Tibial nerve (tissue), 4 donors: ENCODE measurements at regions not wholly inside any gene's neighbourhood (a gene's known extent, or its start where the extent isn't known, plus 50 kb on each side); places are given as distances from the start of the nearest gene placed in this dataset.

Source experiments
- DNase-seq, 2 donors: peaks; one replicate each; pipeline ENCODE4 v3.0.0-alpha.2; 2019; ENCODE audit warnings: low spot score in 2 of 2
- H3K27ac ChIP-seq, 4 donors: fragments of 200-600 bp; sonication (generic) in 3 of 4; one replicate each; pipeline ENCODE4 v1.5.1; 2017 to 2019; ENCODE audit warnings: mild to moderate bottlenecking in 1 of 4
- H3K27me3 ChIP-seq, 2 donors: fragments of 200-600 bp; sonication (generic) in 1 of 2; one replicate each; pipeline versions ENCODE4 v1.5.1 to v1.6.0; 2017 to 2019
- H3K36me3 ChIP-seq, 3 donors: fragments of 200-600 bp; sonication (generic); one replicate each; pipeline ENCODE4 v1.5.1; 2018 to 2019
- H3K4me1 ChIP-seq, 4 donors: fragments of 200-600 bp; sonication (generic) in 3 of 4; one replicate each; pipeline ENCODE4 v1.5.1; 2017 to 2019
- H3K4me3 ChIP-seq, 4 donors: fragments of 200-600 bp; sonication (generic) in 3 of 4; one replicate each; pipeline ENCODE4 v1.5.1; 2017 to 2019; ENCODE audit warnings: mild to moderate bottlenecking in 1 of 4, moderate library complexity in 1 of 4
- H3K9me3 ChIP-seq, 4 donors: fragments of 200-600 bp; sonication (generic) in 3 of 4; one replicate each; pipeline ENCODE4 v1.5.1; 2017 to 2019
- CTCF ChIP-seq, 5 experiments: fragments of 200-600 bp in 3 of 5; fragments of 450-650 bp in 2 of 5; sonication (generic) in 3 of 5; IDR thresholded peaks; one replicate each; pipeline ENCODE4 v1.5.1; 2016 to 2019; ENCODE audit warnings: antibody characterized with exemption in 5 of 5, mild to moderate bottlenecking in 3 of 5, moderate library complexity in 2 of 5
- EP300 ChIP-seq, 2 donors: sonication (generic); formaldehyde crosslinking; IDR thresholded peaks; one replicate each; pipeline ENCODE4 v1.6.1; 2017; ENCODE audit warnings: antibody characterized with exemption in 2 of 2, mild to moderate bottlenecking in 1 of 2
- POLR2A ChIP-seq, 2 donors: fragments of 450-650 bp; IDR thresholded peaks; one replicate each; pipeline ENCODE4 v1.6.1; 2017; ENCODE audit warnings: antibody characterized with exemption in 2 of 2, mild to moderate bottlenecking in 2 of 2, moderate library complexity in 2 of 2
- WGBS, 2 donors: methylation state at CpG; one replicate each; pipeline ENCODE4 v1.1.5; 2018; 5-methylcytosine and 5-hydroxymethylcytosine counted together

GRCh38 chr11:128239306-128239705 is 348.1 kb downstream of the ETS1 start:
- 87 to 90% methylated on average over 4 of the region's 4 CpGs for WGBS, 2 donors
- DNase-seq = no peak
- H3K4me3 ChIP-seq = no peak overlapping the region
- H3K4me1 ChIP-seq = peaks cover 0 to 5% (median 0%) of the 10 kb centered on the region in 4 donors
- no peak for TF ChIP-seq CTCF (IDR thresholded peaks at IDR 0.05)
- no peak for TF ChIP-seq EP300 (IDR thresholded peaks at IDR 0.05)
- TF ChIP-seq POLR2A (IDR thresholded peaks at IDR 0.05) = no peak
- no peak overlapping the region for H3K27ac ChIP-seq
- H3K9me3 ChIP-seq = no peaks in the 10 kb centered on the region
- H3K36me3 ChIP-seq = no peaks in the 10 kb centered on the region
- H3K27me3 ChIP-seq = no peaks in the 10 kb centered on the region

GRCh38 chr11:128238521-128239265 is 348.7 kb downstream of the ETS1 start:
- Histone ChIP-seq H3K27me3 (no peaks in the 10 kb centered on the region), H3K9me3 (no peaks in the 10 kb centered on the region), H3K4me3 (no peak overlapping the region), H3K36me3 (no peaks in the 10 kb centered on the region), H3K4me1 (peaks cover 0 to 5% (median 0%) of the 10 kb centered on the region in 4 donors), H3K27ac (no peak overlapping the region)
- no peak for DNase-seq
- WGBS, 2 donors = 60 to 67% methylated on average over 1 of the region's 1 CpG
- TF ChIP-seq CTCF (IDR thresholded peaks at IDR 0.05) = no peak
- no peak for TF ChIP-seq EP300 (IDR thresholded peaks at IDR 0.05)
- TF ChIP-seq POLR2A (IDR thresholded peaks at IDR 0.05) = no peak

DNA sequence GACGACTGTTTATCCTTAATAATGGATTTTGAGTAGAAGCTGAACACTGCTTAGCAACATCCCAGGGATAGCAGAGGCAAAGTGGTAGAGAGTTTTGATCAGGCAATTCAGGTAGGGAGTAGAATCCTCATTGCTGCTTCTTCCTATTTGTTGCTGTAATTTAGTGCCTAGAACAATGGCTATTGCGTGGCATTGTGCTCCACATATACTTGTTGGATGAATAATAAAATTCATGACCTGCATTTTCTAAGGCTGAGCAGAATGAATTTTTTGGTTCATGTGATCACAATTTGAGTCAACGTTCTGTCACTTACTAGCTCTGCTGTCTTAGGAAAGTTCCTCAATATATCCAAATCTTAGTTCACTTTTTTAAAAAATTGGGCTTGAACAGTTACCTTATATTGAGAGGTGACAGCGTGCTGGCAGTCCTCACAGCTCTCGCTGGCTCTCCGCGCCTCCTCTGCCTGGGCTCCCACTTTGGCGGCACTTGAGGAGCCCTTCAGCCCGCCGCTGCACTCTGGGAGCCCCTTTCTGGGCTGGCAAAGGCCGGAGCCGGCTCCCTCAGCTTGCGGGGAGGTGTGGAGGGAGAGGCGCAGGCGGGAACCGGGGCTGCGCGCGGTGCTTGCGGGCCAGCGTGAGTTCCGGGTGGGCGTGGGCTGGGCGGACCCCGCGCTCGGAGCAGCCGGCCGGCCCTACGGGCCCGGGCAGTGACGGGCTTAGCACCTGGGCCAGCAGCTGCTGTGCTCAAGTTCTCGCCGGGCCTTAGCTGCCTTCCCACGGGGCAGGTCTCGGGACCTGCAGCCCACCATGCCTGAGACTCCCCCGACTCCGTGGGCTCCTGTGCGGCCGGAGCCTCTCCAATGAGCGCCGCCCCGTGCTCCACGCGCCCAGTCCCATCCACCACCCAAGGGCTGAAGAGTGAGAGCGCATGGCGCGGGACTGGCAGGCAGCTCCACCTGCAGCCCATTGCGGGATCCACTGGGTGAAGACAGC is 350.6 kb downstream of the ETS1 start:
- no peak for DNase-seq
- 94 to 96% methylated on average over 32 to 41 of the region's 49 CpGs for WGBS, 2 donors

GRCh38 chr11:128235958-128236357 is 351.4 kb downstream of the ETS1 start:
- Histone ChIP-seq H3K36me3 (no peaks in the 10 kb centered on the region), H3K4me1 (peaks cover 0 to 5% (median 0%) of the 10 kb centered on the region in 4 donors), H3K4me3 (no peak overlapping the region), H3K9me3 (no peaks in the 10 kb centered on the region), H3K27me3 (no peaks in the 10 kb centered on the region), H3K27ac (no peak overlapping the region)
- 59 to 61% methylated on average over 4 of the region's 4 CpGs for WGBS, 2 donors
- no peak for DNase-seq
- TF ChIP-seq CTCF (IDR thresholded peaks at IDR 0.05) (no peak), POLR2A (IDR thresholded peaks at IDR 0.05) (no peak), EP300 (IDR thresholded peaks at IDR 0.05) (no peak)

More for the DNA sequence above, 350.6 kb downstream of the ETS1 start:
- H3K9me3 ChIP-seq = no peaks in the 10 kb centered on the region
- H3K4me1 ChIP-seq = peaks cover 0 to 5% (median 0%) of the 10 kb centered on the region in 4 donors
- no peaks in the 10 kb centered on the region for H3K27me3 ChIP-seq
- H3K36me3 ChIP-seq = no peaks in the 10 kb centered on the region
- H3K4me3 ChIP-seq = no peak overlapping the region
- no peak for TF ChIP-seq CTCF (IDR thresholded peaks at IDR 0.05)
- TF ChIP-seq EP300 (IDR thresholded peaks at IDR 0.05) = no peak
- no peak for TF ChIP-seq POLR2A (IDR thresholded peaks at IDR 0.05)
- no peak overlapping the region for H3K27ac ChIP-seq
